ENCODE measurements at regions not wholly inside any gene's neighbourhood (a gene's known extent, or its start where the extent isn't known, plus 50 kb on each side); places are given as distances from the start of the nearest gene placed in this dataset.

DNA sequence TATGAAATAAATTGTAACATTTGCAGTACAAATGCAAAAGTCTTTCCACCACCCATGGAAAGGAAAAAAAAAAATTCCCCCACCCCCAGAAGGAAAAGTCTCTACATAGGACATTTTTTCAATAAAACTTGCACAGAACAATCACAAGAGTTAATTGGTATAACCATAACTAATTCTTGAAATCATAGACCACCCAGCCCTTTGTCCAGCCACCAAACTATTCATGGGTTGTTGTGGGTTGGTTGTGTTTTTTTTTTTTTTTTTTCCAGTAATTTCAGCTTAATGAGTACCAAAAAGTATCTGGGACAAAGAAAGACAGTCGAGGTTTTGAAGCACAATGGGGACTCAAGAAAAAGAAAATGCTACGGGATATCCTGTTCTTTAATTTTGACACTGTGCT lies 355.0 kb upstream of the ROBO2 start:
- H3K27me3 ChIP-seq (replicated peaks; ENCODE audit: insufficient read depth), result no peaks in the 10 kb centered on the region
- no peaks in the 10 kb centered on the region for H3K9me3 ChIP-seq
- ATAC-seq (ENCODE audit: insufficient number of reproducible peaks, low FRiP score, low read depth) (no peak), DNase-seq (ENCODE audit: low spot score) (no peak)
- no peaks in the 10 kb centered on the region for H3K4me1 ChIP-seq (ENCODE audit: control insufficient read depth in 1 of 2, low read depth in 2 of 2)
- TF ChIP-seq, protein P1, sequence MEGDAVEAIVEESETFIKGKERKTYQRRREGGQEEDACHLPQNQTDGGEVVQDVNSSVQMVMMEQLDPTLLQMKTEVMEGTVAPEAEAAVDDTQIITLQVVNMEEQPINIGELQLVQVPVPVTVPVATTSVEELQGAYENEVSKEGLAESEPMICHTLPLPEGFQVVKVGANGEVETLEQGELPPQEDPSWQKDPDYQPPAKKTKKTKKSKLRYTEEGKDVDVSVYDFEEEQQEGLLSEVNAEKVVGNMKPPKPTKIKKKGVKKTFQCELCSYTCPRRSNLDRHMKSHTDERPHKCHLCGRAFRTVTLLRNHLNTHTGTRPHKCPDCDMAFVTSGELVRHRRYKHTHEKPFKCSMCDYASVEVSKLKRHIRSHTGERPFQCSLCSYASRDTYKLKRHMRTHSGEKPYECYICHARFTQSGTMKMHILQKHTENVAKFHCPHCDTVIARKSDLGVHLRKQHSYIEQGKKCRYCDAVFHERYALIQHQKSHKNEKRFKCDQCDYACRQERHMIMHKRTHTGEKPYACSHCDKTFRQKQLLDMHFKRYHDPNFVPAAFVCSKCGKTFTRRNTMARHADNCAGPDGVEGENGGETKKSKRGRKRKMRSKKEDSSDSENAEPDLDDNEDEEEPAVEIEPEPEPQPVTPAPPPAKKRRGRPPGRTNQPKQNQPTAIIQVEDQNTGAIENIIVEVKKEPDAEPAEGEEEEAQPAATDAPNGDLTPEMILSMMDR (IDR thresholded peaks at IDR 0.05), result no peak
- no peak overlapping the region for H3K27ac ChIP-seq
- H3K36me3 ChIP-seq, result no peaks in the 10 kb centered on the region
- H3K4me3 ChIP-seq, result no peak overlapping the region

DNA sequence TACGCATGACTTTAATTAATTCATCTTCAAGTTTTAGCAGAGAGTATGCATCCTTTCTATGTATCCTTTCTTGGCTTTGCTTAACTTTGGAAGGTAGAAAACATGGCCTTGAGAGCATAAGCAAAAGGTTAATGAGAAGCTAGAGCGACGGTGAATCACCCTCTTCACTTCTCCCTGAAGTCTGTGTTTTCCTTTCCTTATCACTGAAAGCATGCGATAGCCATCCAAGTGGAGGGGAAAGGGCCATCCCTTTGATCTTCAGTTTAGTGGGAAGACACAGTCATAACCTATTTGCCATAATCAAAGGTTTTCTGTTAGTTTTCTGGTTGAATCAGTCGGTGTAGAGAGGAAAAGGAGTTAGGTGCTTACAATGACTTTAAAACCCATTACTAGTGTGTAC lies 354.0 kb upstream of the ROBO2 start:
- TF ChIP-seq, protein P1 (IDR thresholded peaks at IDR 0.05), result no peak
- no peaks in the 10 kb centered on the region for H3K4me1 ChIP-seq (ENCODE audit: control insufficient read depth in 1 of 2, low read depth in 2 of 2)
- DNase-seq (ENCODE audit: low spot score), result no peak
- H3K27me3 ChIP-seq (replicated peaks; ENCODE audit: insufficient read depth), result no peaks in the 10 kb centered on the region
- no peaks in the 10 kb centered on the region for H3K36me3 ChIP-seq
- H3K27ac ChIP-seq, result no peak overlapping the region
- no peaks in the 10 kb centered on the region for H3K9me3 ChIP-seq
- no peak overlapping the region for H3K4me3 ChIP-seq
- no peak for ATAC-seq (ENCODE audit: insufficient number of reproducible peaks, low FRiP score, low read depth)

DNA sequence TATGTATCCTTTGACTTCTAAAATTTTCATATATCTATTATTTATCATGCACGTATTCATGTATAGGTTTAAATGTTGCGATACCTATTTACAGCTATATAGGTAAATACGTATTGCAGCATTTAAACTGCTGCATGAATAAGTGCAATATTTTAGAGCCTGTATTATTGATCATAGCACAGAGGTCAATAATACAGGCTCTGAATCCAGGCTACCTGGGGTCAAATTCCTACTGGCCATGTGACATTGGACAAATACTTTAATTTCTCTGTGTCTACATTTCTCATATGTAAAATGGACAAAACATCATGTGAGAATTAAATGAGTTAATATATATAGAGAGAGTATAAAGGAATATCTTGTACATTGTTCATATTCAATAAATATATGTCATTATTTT lies 352.9 kb upstream of the ROBO2 start:
- Histone ChIP-seq H3K36me3 (no peaks in the 10 kb centered on the region), H3K4me3 (no peak overlapping the region), H3K4me1 (ENCODE audit: control insufficient read depth in 1 of 2, low read depth in 2 of 2) (no peaks in the 10 kb centered on the region), H3K9me3 (no peaks in the 10 kb centered on the region), H3K27ac (no peak overlapping the region), H3K27me3 (replicated peaks; ENCODE audit: insufficient read depth) (no peaks in the 10 kb centered on the region)
- DNase-seq (ENCODE audit: low spot score) (no peak), ATAC-seq (ENCODE audit: insufficient number of reproducible peaks, low FRiP score, low read depth) (no peak)
- TF ChIP-seq, protein P1 (IDR thresholded peaks at IDR 0.05), result no peak

DNA sequence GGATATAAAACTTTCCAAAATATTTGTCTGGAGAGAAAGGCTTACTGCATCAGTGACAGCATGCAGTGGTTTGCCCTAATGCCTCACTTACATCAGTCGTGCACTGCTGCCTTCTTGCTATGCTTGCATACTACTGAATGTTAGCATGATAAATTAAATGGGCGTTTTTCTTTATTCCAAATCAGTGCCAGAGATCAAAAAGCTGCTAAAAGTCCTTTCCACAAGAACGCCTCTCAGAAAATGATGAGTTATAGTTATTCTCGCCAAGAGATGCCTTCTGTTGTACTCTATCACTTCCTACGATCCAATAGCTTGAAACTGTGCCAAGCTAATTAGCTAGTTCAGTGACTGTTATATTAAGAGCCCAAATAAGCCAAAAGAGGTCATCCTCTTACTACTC lies 345.8 kb upstream of the ROBO2 start:
- Histone ChIP-seq H3K27me3 (replicated peaks; ENCODE audit: insufficient read depth) (no peaks in the 10 kb centered on the region), H3K36me3 (no peaks in the 10 kb centered on the region), H3K9me3 (no peaks in the 10 kb centered on the region), H3K4me1 (ENCODE audit: control insufficient read depth in 1 of 2, low read depth in 2 of 2) (no peaks in the 10 kb centered on the region), H3K4me3 (no peak overlapping the region), H3K27ac (no peak overlapping the region)
- no peak for ATAC-seq (ENCODE audit: insufficient number of reproducible peaks, low FRiP score, low read depth)
- TF ChIP-seq, protein P1 (IDR thresholded peaks at IDR 0.05), result no peak
- no peak for DNase-seq (ENCODE audit: low spot score)

DNA sequence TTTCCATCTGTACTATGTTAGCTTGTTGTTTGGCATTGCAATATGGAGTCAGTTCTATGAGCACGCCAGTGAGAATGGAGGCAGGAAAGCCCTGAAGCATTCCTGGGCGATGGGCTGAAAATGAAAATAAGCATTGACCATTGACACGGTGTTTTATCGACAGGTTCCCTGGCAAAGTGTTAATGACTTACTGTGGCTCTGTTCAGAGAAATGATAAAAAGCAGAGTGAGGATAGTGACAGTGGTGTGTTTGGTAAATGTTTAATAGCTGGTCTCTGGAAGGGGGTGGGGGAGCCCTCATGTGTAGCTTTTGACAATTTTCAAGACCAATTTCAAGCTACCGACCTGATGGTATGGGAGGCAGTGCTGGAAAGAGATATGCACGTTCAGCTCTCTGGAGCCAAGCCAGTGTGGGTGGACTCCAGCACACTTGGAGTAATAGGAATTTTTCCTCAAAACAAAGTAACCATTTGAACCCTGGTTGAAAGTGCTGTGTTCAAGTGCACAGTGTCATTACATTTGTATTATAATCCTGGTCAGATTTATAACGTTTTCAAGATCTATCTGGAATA lies 341.7 kb upstream of the ROBO2 start:
- TF ChIP-seq, protein P1 (IDR thresholded peaks at IDR 0.05), result no peak
- no peak overlapping the region for H3K4me3 ChIP-seq
- no peaks in the 10 kb centered on the region for H3K4me1 ChIP-seq (ENCODE audit: control insufficient read depth in 1 of 2, low read depth in 2 of 2)
- no peak for DNase-seq (ENCODE audit: low spot score)
- H3K27me3 ChIP-seq (replicated peaks; ENCODE audit: insufficient read depth), result no peaks in the 10 kb centered on the region
- H3K9me3 ChIP-seq, result no peaks in the 10 kb centered on the region
- no peak for ATAC-seq (ENCODE audit: insufficient number of reproducible peaks, low FRiP score, low read depth)
- H3K36me3 ChIP-seq, result no peaks in the 10 kb centered on the region
- no peak overlapping the region for H3K27ac ChIP-seq

Data from thoracic aorta (tissue), 2 donors.